ENCODE measurements at regions not wholly inside any gene's neighbourhood (a gene's known extent, or its start where the extent isn't known, plus 50 kb on each side); places are given as distances from the start of the nearest gene placed in this dataset.

DNA sequence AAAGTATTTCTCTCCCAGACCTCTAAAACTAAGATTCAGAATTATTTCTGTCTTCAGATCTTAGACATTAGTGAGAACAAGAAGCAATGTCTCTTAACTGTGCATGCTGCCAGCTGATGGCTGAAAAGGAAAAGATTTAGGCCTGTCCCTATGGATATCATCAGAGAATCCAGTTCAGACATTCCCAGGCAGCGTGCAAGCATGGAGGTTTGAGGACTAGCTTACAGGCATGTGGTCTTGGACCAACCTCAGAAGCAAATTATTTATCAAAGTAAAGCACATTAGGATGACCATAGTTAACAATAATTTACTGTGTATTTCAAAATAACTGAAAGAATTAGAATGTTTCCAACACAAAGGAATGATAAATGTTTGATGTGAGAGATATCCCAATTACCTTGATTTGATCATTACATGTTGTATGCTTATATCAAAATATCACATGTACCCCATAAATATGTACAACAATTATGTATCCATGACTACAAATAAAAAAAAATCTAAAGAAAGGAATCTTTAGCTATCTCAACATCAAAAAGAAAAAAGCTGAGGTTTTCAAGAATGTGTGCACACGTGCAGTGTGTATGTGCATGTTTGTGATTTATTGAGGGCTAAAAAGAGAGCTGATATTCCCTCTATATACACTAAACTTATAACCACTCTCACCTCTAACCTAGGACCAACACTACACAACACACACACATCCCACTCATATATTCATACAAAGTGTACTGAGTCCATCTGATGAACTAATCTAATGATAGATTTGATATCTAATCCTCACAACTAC is 108.9 kb upstream of the THBS1 start:
- DNase-seq: no peak

DNA sequence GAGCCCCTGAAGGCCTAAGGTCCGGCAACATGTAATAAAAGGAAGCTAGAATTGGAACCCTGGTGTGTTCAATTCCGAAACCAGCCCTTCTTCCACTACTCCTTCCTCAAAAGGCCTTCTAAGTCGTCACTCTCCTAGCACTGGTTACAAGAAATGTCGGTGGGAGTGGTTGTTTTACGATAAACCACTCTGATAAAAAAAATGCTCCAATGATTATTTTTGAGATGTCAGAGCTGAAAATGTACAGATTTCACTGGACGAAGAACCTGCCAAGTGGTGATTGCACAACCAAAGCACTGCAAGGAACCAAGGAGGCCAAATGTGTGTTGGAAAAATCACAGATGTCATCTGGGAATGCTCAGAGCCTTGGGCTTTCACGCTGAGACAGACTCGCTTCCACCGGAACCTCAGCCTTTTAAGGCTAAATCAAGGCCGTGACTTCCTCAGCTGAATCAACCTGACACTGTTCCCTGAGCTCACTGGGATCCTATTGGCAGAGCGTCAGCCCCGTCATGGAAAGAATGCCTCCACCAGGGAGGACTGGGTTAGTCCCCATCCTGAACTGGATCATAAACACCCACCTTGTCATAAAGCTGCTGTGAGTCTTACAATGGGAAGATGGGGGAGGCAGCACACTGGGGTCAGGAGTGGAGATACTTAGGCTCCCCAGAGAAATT is 108.1 kb upstream of the THBS1 start:
- no peak for DNase-seq

DNA sequence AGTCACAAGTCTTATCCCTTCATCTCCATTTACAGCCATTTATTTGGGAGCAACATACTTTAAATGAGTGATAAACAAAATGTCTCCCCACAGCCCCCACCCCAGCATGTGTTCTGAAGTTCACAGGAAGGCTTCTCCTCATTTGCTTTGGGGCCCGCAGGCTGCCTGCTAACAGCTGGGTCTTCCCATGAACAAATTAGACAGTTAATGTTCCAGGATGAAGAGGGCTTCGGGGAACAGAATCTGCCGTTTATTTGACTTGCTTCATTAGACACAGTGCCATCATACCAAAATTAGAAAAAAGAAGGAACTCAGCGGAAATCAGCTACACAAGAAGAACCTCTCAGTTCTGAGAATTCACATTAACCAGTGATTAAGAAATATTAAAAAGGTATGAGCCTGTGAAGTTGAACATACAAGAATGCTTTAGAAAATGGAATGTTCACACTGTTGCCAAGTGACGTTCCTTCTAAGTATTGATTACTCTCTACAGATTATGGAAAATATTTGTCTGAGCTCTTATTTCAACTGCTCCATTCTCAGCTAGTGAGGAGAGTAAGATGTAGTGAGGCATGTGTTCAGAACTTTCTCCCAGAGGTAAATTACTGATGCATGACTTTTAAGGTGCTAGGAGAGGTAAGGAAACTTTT is 107.5 kb upstream of the THBS1 start:
- DNase-seq: no peak

DNA sequence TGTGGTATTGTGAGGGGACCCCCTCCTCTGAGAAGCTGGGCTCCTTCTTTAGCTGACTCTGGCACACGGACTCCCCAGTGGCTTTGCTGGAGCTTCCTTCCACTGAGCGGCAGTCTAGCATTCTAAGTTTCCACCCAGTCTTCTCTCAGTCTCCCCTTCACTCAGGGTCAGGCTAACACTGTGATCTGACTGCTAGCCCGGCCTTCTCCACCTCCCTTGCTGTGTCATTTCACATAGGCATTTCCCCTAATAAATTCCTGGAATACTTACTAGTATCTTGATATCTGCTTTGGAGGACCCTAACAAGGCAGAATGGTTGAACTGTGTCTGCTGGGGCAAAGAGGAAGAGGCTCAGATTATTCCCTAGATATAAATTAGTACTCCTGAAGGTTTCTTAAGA is 106.2 kb upstream of the THBS1 start:
- no peak for DNase-seq

DNA sequence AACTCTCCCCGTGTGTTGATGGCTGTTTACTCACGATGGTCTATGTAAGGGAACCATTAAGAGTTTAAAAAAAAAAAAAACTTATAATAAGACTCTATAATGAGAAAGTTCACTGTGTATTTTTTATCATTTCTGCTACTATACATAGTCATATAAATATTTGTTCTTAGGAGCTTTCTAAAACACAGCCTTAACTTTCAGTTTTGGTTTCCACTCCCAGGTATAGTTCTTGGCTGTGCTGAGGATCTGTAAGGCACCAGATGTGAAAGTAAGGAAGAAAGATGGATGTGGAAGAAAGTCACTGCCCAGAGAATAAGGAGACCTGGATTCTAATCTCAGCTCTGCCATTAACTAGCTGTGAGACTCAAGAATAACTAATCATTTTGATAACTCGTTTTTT is 101.9 kb upstream of the THBS1 start:
- no peak for DNase-seq

DNA sequence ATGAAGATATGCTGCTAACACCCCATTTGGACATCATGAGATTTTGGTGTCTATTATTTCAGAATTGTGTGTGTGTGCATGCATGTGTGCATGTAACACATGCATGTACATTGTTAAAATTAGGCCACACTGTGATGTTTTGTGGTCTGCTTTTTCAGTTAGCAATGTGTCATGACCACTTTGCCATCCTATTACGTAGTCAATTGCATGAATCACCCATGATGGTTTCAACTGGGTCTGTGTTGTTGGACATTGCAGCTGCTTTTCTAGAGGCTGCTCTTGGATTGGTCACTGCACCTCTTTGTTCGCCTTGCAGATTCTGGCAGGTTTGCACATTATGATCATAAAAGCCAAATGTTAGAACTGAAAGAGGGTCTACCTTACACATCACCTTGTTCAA is 101.0 kb upstream of the THBS1 start:
- DNase-seq: no peak

DNA sequence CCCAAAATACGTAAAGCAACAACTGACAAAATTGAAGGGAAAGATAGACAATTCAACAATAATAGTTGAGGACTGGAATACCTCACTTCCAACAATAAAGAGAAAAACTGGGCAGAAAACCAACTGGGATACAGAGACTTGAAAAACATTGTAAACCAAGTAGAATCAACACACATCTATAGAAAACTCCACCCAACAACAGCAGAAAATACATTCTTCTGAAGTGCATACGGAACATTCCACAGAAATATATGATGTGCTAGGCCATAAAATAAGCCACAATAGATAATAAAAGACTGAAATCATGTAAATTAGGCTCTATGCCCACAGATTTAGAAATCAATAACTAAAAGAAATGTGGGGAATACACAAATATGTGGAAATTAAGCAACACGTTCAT is 98.4 kb upstream of the THBS1 start:
- no peak for DNase-seq

DNA sequence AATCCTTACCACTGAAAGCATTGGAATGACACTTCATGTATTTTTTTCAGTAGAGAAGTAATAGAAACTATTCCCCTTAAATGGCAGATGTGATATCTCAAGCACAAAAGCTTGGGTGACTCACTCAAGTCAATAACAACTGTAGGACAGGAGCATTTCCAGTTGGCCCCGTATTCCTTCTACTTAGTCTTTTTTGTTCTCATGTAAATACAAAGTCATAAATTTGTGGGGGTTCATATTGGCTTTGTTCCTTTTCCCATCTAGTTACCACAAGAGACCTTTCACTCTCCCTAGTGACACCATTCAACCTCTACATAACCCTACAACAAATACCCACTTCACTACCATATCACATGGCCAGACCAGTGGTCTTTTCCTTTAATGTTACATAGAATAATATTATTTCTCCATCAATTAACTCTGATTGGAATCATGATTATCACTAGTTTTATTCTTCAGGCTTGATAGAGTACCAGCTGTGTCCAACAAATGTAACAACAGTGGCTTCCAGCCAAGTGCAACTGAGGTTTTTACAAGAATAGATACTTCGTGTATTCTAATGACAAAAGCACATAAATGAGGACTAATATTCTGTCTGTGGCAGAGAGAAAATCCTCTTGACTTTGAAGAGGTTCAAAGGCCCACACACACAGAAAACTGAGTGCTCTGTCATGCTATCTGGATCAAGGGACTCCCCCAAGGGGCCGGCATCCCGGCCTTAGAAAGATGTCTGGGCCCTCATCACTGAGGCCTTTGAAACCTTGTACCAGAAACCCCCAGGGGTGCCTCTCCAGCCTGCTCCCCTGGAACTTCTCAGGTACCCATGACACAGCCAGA is 94.0 kb upstream of the THBS1 start:
- DNase-seq: no peak

DNA sequence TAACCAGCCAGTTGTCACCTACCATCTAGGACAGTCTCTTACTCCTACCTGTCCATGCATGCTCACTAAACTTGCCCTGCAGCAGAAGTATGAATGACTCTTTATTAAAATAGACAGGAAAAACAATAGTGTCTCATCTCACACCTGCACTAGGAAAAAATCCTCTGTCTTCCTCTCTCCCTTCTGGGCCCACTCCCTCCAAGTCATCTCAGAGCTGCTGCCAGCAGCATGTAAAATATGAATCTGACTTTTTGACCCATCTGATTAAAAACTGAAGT is 93.5 kb upstream of the THBS1 start:
- DNase-seq: no peak

DNA sequence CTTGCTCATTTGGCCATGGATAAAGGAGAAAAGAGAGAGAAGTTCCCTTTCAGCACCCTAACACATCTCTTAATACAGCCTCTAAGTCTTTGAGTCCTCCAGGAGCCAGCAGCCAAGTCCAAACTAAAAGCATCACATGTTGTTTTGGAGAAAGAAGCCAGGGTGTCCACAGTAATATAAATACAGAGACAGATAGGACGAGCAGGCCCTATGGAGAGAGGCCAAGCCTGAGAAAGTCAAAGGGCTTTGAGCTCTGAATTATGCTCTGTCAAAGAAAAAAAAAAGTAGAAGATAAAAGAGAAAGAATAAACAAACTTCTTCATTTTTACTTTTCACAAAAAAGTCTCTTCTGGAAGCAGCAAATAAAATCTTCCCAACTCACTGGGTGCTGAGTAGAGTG is 92.4 kb upstream of the THBS1 start:
- no peak for DNase-seq

DNA sequence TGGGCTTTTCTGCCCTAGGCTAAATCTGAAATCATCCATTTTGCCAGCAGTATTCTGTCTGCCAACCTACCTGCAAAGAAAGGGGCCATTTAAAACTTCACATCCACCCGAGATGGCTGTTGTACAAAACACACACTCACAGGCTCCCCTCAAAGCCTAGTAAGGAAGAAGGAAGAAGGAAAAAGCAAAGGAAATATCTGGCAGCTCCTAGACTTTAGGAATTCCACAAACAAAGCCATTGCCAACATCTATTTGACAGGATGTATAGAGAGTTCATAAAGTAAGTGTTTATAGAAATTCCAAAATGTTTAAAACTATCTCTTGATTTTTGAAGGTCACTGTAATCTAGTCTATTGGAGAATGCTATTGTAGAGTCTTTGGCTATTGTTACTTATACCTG is 91.9 kb upstream of the THBS1 start:
- DNase-seq: no peak

DNA sequence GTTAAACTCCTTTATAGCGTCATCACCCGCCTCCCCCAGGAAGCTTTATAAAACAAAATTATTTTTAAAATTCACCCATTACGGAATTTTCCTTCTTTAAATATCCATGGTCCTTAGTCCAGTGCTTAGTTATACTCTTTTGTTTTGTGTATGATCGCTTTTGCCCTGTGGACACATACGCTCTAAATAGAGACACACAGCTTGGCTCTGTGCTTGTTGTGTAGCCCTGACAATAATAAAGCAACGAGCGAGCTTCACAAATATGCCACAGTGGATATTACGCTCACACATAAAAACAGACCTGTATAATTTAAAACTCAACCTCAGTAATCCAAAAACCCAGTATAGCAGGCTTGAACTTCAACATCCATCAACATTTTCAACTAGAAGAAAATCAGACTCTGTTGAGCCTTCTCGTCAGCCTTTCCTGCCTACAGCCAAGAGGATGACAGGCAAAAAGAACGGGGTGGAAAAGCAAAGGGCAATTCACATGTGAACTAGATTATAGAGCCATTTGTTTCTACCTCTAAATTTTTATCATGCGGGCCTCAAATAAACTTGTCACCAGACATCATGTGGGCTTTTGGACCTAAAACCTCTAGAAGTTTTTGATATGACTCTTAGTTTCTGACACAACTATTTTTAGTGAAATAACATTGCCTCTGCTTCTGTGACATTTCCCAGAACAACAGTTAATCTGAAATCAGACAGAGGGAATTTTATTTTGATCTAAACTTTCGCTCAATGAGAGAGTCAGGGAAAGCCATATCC is 89.6 kb upstream of the THBS1 start:
- no peak for DNase-seq

DNA sequence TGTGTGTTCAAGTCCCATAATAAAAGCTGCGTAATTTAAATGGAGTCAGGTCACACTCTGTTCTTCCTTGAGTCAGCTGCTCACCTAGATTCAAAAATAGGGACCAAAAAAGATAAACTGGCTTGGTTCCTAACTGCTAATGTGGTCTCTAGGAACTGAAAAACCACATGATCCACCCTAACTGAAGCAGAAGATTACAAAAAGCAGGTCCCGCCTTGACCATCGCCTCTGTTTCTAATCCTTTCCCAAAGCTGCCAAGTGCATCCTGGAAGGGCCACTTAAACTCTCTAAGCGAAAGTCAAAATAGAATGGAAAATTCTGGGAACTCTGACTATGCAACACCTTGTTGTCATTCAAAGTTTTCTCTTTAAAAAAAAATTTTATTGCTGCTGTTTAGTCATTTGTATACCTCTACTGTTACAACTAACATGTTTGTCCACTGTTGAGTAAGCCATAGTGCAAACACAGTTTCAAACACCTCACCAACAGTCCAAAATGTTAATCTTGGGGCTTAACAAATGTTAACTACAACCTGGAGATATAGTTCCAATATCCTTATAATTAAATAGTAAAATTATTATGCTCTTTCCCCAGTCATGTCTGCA is 88.9 kb upstream of the THBS1 start:
- DNase-seq: no peak

DNA sequence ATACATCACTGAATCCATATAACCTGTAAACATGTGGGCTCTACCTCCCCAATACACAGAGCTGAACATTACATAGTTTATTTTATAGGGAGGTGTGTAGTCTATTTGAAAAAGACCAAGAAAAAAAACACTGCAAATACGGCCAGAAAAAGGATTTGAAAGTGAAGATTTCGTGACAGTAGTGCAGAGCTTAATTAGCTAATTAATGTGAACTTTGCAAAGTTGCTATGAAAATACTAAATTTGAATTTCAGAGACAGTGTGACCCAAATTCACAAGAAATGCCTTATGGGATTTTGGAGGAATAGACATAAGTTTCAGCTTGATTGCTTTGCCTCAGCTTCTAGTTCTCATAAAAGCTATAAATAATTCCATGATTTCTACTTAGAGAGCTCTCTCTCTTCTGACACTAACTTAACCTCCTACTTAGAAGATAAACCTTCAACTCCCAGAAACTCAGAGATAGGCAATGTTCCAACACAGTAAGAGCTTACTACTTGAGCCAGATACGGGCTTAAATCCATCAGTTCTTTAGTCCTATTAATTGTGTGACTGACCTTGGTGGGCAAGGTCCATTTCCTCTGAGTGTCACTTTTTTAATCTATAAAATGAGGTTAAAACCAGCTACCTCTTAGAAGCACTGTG is 87.3 kb upstream of the THBS1 start:
- no peak for DNase-seq

DNA sequence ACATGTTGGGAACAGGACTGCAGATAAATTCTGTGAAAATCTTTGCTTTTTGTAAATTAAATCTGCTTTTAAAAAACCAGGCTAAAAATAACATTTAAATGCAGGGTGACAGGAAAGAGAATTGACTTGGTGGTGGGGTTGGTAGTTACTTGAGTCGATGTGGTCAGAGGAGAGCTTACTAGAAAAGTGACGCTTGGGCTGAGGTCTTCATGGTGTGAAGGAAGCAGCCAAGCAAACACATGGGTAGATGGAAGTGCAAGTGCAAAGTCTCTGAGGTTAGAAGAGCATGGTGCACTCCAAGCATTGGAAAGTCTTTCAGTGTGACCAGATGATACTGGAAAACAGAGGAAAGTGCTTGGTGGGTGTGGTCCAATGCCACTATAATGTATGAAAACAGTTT is 86.4 kb upstream of the THBS1 start:
- DNase-seq: no peak

DNA sequence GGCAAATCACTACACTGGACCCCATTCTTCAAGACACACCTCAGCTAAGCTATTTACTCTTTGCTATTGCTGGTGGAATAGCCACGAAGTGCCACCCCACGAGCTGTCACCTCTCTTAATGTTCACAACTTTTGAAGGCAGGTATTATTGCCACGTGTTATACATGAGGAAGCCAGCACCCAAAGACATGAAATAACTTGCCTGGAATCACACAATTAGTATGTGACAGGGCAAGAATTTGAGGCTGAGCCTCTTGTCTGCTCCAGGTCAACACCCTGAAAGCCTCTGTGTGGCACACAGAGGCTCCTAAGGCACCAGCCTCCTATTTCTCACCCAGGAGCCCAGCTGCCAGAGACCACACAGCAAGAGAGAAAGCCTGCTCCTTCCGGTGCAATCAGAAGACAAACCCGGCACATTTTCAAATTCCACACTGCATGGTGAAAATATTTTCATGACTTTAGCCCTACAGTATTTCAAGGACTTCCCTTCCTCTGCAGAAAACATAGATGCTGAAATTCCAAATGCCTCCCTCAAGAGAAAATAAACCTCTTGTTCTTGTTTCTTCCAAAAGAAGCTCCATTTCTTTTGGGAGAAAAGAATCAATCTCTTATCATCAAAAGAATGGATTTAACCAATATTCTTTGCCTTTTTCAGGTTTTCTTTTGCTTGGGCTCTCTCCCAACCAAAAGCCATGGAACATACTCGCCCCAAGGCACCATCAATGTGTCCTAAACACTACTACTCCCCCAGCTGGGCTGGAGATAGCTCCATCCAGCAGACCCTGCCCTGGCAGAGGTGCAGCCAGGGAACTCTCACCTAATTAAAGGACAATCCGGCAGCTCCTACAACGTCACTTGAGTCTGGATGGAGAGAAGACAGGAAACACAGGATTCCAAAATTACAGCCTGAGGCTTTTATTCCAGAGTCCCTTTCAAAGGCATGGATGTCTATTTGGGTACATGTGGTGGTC is 84.7 kb upstream of the THBS1 start:
- no peak for DNase-seq

DNA sequence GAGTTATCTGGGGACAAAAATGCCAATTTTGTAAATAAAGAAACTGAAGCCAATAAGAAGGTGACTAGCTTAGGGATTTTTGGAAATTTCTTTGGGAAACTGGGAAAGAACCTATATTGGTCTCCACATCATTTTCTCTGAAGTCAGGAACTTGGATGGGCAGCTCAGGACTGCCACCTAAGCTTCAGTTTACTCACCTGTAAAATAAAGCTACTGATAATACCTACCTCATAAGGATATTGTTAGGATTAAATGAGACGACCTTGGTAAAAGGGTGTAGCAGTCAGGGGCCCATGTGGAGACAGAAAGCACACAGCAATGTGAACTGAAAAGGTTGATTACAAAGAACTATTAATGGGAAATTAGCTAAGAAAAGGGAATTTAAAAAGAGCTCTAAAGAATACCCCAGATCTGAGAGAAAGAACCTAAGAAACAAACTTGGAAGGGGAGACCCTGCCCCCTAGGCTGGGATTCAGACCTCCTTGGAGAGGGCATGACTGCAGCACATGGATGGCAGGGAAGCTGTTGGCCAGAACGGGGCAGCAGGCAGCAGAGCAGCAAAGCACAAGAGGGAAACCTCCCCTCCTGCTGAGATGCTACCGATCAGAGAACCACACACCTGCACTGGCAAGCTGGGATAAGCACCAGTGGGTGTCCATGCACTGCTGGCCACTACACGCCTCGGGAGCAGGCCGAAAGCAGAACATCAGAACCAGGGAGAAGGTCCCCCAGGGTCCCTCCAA is 83.7 kb upstream of the THBS1 start:
- DNase-seq: no peak

DNA sequence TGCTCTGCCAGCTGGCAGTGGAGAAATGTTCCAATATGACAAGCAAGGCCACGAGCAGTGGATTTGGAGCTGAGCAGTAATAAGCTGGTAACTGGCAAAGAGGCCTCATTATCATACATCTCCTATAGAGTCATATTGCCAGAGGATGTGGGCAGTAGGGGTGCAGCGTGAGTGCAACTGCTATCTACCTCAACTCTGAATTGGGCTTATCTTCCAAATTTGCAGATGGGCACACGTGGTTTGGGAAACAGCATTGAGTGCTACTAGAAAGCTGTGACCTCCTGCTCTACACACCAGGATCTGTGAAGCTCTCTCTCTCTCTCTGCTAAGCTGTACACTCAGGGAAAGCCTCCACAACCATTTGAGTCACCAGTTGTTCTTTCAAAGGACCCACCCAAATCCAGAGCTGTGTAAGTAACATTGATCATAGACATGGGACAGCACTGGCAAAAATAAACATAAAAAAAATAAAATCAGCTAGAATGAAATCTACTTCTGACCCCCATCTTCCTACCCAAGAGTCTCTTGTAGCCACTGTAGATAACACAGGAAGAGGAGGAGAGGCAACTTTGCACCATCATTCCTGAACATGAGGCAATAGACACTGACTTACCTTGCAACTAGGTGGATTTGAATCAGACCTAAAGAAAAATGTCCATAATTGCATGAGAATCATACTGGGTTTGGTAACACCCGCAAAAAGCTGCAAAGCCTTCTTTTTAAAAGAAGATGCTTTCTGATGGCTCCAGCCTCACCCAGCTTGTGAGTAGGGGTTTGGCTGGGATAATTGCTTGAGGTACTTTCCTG is 82.9 kb upstream of the THBS1 start:
- no peak for DNase-seq

DNA sequence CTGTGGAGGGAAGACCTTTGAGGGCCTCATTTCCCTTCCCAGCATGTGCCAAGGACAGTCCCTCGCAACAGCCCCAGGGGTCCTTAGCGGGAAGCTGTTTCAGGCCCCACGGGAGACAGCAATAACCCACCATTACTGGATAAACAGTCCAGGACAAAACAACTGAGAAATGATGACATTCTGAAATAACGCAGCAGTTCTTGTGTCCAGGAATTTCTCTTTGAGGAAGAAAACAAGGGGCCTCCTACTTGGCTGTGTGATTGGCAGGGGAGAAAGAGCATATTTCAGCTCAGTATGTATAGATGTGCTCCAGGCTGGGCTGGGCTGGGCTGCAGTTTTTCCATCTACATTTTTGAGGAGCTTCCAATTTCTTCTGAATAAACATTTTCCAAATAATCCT is 82.2 kb upstream of the THBS1 start:
- DNase-seq: no peak

All from SIG-M5 (cell line).